Epidermal melanocyte (primary cell): ENCODE measurements at regions not wholly inside any gene's neighbourhood (a gene's known extent, or its start where the extent isn't known, plus 50 kb on each side); places are given as distances from the start of the nearest gene placed in this dataset.
"Not testable (repeated sequence)": the region's sequence is repeated elsewhere in the genome, so short reads cannot be mapped to it uniquely, and the experiment has no call there.

ENCODE experiments used
- DNase-seq: peaks from one replicate; pipeline ENCODE4 v3.0.0; 2011; ENCODE audit warnings: low spot score; ENCODE audit not compliant: insufficient read length

DNA sequence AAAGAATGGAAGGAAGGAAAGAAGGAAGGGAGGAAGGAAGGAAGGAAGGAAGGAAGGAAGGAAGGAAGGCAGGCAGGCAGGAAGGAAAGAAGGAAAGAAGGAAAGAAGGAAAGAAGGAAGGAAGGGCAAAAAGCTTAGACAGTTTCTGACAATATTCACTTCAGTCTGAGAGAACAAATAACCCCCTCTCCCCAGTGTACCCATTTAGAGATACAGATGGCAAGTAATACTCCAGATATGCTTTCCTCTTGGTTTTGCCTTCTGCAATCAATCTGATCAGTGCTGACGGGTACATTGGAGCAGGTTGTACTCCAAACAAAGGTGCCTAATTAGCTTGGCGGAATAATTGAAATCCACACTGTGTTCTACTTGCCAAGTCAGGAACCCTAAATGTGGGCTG lies 534.6 kb upstream of the TMEFF2 start:
- DNase-seq, result no peak

DNA sequence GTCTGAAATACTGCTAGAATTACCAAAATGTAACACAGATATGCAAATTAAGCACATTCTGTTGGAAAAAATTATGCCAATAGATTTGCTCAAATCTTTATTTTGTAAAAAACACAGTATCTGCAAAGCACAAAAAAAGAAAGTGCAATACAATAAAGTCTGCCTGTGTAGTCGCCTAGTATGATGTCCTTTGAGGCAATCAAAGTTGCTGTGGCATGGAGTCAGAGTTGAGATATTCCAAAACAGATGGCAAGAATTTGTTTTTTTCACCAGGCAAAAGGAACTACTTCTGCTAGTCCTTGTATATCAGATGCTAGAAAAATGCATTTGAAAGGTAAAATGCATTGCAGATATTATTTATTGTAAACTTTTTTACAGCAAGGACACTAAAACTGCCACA lies 531.3 kb upstream of the TMEFF2 start:
- DNase-seq, result no peak

DNA sequence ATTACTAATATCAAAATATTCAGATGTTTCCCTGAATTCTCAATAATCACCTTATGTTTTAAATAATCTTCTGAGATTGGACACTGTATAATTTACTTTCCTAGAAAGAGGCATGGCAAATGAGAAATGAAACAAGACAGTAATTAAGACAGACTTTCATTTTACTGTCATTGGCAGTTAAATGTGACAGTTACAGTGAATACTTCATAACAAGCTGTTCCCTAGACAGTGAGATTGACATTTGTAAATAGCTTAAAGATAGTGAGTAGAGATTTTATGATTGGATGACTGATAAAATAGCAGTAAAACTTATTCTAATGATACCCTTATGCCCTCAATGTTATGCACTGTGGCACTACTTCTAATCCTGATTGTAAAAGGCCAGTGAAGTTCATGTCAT lies 524.9 kb upstream of the TMEFF2 start:
- DNase-seq, result no peak

- DNase-seq, result no peak
Observed at GRCh38 chr2:192718340-192718739, 523.6 kb upstream of the TMEFF2 start.

DNA sequence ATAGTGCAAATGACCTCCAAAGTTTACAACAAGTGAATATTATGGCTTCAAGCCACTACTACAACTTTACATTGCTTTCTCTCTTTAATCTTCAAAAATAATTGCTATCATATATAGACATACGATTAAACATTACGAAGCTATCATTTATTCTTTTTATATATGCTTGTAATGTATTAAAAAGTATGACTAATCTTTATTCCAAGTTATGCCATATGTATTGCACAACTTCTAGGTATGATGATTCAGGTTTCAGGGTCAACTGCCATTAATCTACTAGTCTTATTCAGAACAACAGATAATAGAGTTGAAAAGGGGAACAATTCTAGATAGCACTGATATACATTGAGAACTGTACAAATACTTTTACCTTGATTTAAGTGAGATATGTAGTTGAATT lies 506.2 kb upstream of the TMEFF2 start:
- DNase-seq, result no peak

GRCh38 chr2:192697880-192698279 lies 503.1 kb upstream of the TMEFF2 start:
- DNase-seq, result no peak

GRCh38 chr2:192696857-192697256 lies 502.1 kb upstream of the TMEFF2 start:
- DNase-seq, result no peak

GRCh38 chr2:192687015-192687414 lies 492.3 kb upstream of the TMEFF2 start:
- no peak for DNase-seq

- DNase-seq, result not testable (repeated sequence)
Observed at GRCh38 chr2:192682511-192682910, 487.8 kb upstream of the TMEFF2 start.

DNA sequence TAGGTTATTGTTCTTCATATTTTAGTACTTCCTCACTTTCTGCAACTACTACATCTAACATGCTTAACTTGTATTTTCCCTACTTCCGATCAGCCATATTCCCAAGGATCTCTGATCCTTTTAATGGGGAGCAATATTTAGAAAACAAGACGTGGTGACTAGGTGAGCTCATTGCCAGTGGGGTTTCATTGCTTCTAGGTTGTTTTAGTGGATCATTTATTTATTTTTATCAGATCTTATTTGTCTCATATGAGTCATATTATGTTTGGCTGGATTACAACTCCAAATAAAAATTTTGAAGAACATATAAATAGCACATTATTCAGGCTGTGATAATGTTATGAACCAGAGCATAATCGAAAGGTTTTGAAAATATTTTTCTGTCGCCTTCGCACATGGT lies 480.9 kb upstream of the TMEFF2 start:
- no peak for DNase-seq

- DNase-seq, result no peak
Observed at GRCh38 chr2:192669505-192670091, 474.9 kb upstream of the TMEFF2 start.

DNA sequence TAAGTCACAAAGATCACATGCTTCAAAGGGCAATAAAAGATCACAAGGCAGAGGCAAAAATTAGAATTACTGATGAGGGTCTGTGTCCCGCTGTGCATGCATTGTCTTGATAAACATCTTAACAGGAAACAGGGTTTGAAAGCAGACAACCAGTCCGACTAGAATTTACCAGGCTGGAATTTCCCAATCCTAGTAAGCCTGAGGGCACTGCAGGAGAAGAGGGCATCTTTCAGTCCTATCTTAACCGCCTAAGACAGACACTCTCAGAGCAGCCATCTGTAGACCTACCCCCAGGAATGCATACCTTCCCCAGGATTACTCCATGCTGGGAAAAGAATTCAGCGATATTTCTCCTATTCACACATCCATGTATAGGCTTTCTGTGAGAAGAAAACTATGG lies 465.8 kb upstream of the TMEFF2 start:
- not testable (repeated sequence) for DNase-seq

- no peak for DNase-seq
Observed at GRCh38 chr2:192657362-192657761, 462.6 kb upstream of the TMEFF2 start.

DNA sequence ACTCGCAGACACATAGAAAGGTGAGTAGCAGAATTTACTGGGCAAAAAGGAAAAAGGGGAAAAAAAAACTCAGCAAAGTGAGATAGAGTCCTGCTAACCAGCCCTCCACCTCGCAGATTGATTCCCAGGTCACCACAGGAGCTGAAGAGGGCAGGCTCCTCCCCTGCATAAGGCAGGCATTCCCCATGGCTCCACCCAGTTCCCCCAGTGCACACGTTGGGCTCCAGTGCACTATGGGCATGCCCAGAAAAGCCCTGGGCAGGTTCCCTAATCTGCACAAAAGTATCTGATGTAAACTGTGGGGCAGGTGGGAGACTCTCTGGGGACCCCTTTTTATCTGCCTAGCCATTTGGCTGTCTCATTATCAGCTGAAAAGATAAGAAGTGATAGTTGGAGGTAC lies 461.2 kb upstream of the TMEFF2 start:
- DNase-seq, result no peak

GRCh38 chr2:192645811-192646598 lies 451.3 kb upstream of the TMEFF2 start:
- DNase-seq, result no peak

DNA sequence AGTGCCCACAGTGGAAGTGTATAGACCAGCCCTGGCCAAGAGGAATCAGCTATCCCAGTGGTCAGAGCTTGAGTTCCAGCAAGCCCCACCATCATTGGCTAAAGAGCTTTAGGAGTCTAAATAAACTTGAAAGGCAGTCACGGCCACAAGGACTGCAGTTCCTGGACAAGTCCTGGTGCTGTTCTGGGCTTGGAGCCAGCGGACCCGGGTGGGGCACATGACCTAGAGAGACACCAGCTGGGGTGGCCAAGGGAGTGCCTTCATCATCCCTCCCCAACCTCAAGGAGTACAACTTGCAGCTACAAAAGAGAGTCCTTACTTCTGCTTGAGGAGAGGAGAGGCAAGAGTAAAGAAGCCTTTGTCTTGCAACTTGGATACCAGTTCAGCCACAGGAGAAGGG lies 439.8 kb upstream of the TMEFF2 start:
- DNase-seq, result no peak

DNA sequence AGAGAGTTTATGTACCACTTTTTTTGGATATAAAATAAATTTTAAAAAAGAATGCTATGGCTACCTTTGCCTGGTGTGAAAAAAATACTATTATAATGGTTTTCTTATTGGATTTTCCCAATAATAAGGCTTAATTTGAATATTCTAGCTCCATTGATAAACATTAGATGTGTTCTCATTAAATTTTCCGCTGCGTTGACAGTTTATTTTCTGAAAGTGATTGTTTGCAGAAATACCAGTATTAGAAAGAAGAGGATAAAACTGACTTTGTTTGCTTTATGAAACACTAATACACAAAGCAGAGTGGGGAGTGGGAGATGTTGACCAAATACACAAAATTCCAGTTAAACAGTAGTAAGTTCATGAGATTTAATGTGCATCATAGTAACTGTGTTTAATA lies 433.3 kb upstream of the TMEFF2 start:
- no peak for DNase-seq

DNA sequence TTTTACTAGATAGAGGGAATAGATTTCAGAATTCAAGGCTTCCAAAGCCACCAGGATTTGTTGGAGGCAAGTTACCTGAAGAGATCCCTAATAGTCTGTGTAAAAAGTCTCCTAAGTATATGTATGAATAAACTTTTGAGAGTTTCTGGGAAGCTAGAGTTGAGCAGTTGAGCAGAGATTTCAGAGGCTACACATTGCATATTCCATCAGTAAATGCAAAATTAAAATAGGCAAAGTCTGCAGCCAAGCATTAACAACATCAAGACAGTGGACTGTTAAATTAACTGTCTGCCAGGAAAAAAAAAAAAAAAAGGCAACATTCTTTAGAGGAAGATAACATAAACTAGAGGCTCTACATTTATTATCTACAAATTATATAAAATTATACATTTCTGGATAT lies 420.4 kb upstream of the TMEFF2 start:
- no peak for DNase-seq

- DNase-seq, result no peak
Observed at GRCh38 chr2:192604295-192604694, 409.6 kb upstream of the TMEFF2 start.

GRCh38 chr2:192598649-192599048 lies 403.9 kb upstream of the TMEFF2 start:
- not testable (repeated sequence) for DNase-seq

- DNase-seq, result no peak
Observed at GRCh38 chr2:192593561-192593960, 398.8 kb upstream of the TMEFF2 start.

- DNase-seq, result no peak
Observed at GRCh38 chr2:192591617-192592016, 396.9 kb upstream of the TMEFF2 start.

GRCh38 chr2:192585418-192585817 lies 390.7 kb upstream of the TMEFF2 start:
- no peak for DNase-seq
